KMS-11 (cell line): ENCODE measurements at regions not wholly inside any gene's neighbourhood (a gene's known extent, or its start where the extent isn't known, plus 50 kb on each side); places are given as distances from the start of the nearest gene placed in this dataset.

Experiments used
- H2AFZ ChIP-seq: fragments of 200-600 bp; sonication (generic); 2 replicates; pipeline ENCODE4 v1.6.1; 2016; ENCODE audit warnings: antibody characterized with exemption, mixed run types, low read depth
- H3K27ac ChIP-seq: fragments of 200-600 bp; sonication (generic); 2 replicates; pipeline ENCODE4 v1.6.1; 2016; ENCODE audit warnings: mild to moderate bottlenecking, mixed run types
- H3K27me3 ChIP-seq: fragments of 200-600 bp; sonication (generic); 2 replicates; pipeline ENCODE4 v1.6.1; 2017; ENCODE audit warnings: mild to moderate bottlenecking, low read depth, mixed run types, moderate library complexity; ENCODE audit not compliant: insufficient read depth
- H3K36me3 ChIP-seq: fragments of 200-600 bp; sonication (generic); 2 replicates; pipeline ENCODE4 v1.6.1; 2017; ENCODE audit warnings: mild to moderate bottlenecking, mixed run types; ENCODE audit not compliant: insufficient read depth
- H3K4me1 ChIP-seq: fragments of 200-600 bp; sonication (generic); 2 replicates; pipeline ENCODE4 v1.6.1; 2016; ENCODE audit warnings: mild to moderate bottlenecking, low read depth, mixed run types; ENCODE audit not compliant: poor library complexity, severe bottlenecking
- H3K4me2 ChIP-seq: fragments of 200-600 bp; sonication (generic); 2 replicates; pipeline ENCODE4 v1.7.0; 2016; ENCODE audit warnings: mild to moderate bottlenecking, mixed run types
- H3K4me3 ChIP-seq: fragments of 200-600 bp; sonication (generic); IDR thresholded peaks from 2 replicates; pipeline ENCODE4 v1.6.1; 2017; ENCODE audit warnings: low read depth, low read length, mixed read lengths; ENCODE audit not compliant: insufficient read depth
- H3K79me2 ChIP-seq: fragments of 200-600 bp; sonication (generic); 2 replicates; pipeline ENCODE4 v1.6.1; 2016; ENCODE audit warnings: low read depth, mixed run types; ENCODE audit not compliant: insufficient read depth
- H3K9ac ChIP-seq: fragments of 200-600 bp; sonication (generic); 2 replicates; pipeline ENCODE4 v1.6.1; 2016; ENCODE audit warnings: mild to moderate bottlenecking, mixed run types
- H4K20me1 ChIP-seq: fragments of 200-600 bp; sonication (generic); 2 replicates; pipeline ENCODE4 v1.6.1; 2016; ENCODE audit warnings: mild to moderate bottlenecking, mixed run types; ENCODE audit not compliant: insufficient read depth
- CTCF ChIP-seq: fragments of 200-600 bp; sonication (generic); conservative IDR thresholded peaks from 2 replicates; pipeline ENCODE4 v1.6.1; 2017; ENCODE audit warnings: low read depth, mild to moderate bottlenecking, antibody characterized with exemption, low read length, moderate library complexity, mixed read lengths

DNA sequence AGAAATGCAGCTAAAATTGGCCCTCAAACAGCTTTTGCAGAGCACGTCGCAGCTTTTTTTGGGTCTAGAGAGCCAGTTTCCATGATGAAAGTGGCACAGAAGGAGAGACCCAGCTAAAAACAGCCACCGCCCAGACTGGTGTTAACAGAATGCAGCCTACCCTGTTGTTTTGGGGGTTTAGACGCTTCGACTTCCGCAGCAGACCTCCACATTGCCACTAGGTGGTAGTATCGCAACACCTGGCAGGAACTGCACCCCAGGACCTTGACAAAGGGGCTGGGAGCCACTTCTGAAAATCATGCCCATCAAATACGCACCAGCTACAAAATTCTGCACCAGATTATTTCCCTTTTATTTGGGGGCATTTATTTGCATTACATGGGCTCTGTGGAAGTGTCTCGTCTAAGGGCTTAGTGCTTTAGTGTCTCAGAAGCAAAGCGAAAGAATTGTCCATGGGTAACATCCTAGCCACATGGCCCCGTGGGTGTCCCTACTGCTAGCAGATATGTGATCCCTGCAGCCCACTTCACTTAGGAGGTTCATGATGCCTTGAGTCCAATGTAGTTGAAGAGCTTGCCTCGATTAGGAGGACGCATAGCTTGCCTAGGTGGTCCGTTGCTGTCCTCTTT lies 167.1 kb downstream of the HAPSTR1 start:
- Histone ChIP-seq H3K79me2 (no peaks in the 10 kb centered on the region), H3K36me3 (no peaks in the 10 kb centered on the region), H2AFZ (no peak overlapping the region), H3K4me3 (no peak overlapping the region), H3K27ac (no peak overlapping the region), H3K4me2 (no peak overlapping the region), H3K9ac (no peak overlapping the region), H3K27me3 (no peaks in the 10 kb centered on the region), H3K4me1 (no peaks in the 10 kb centered on the region), H4K20me1 (no peaks in the 10 kb centered on the region)
- peak; percentile 88 for TF ChIP-seq CTCF

- Histone ChIP-seq H3K4me3 (no peak overlapping the region), H3K79me2 (no peaks in the 10 kb centered on the region), H3K27ac (no peak overlapping the region), H3K4me1 (no peaks in the 10 kb centered on the region), H3K36me3 (no peaks in the 10 kb centered on the region), H3K9ac (no peak overlapping the region), H3K4me2 (no peak overlapping the region), H3K27me3 (no peaks in the 10 kb centered on the region), H4K20me1 (no peaks in the 10 kb centered on the region), H2AFZ (no peak overlapping the region)
- no peak for TF ChIP-seq CTCF
Measured at GRCh38 chr16:9259914-9260608, 168.6 kb downstream of the HAPSTR1 start.

- no peak overlapping the region for H3K4me3 ChIP-seq
- TF ChIP-seq CTCF, result no peak
Measured at GRCh38 chr16:9260666-9261065, 169.2 kb downstream of the HAPSTR1 start.

DNA sequence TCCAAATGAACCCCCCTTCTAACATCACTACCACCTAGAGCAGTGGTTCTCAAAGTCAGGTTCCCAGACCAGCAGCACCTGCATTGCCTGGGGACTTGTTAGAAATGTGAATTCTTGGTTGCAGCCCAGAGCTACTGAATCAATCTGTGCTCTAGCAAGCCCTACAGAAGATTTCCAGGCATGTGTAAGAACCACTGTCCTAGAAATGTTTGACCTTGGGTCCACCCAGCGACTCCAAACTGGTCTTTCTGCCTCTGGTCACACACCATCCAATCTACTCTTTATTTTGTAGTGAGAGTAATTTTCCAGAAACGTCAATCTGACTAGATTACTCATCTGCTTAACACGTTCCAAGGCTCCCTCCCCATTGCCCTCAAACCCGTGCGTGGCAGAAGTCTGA lies 169.9 kb downstream of the HAPSTR1 start:
- no peak overlapping the region for H2AFZ ChIP-seq
- H3K9ac ChIP-seq, result no peak overlapping the region
- no peaks in the 10 kb centered on the region for H3K36me3 ChIP-seq
- H3K27ac ChIP-seq, result no peak overlapping the region
- no peaks in the 10 kb centered on the region for H4K20me1 ChIP-seq
- H3K4me2 ChIP-seq, result no peak overlapping the region
- TF ChIP-seq CTCF, result no peak
- H3K27me3 ChIP-seq, result no peaks in the 10 kb centered on the region
- no peaks in the 10 kb centered on the region for H3K4me1 ChIP-seq
- no peak overlapping the region for H3K4me3 ChIP-seq
- H3K79me2 ChIP-seq, result no peaks in the 10 kb centered on the region

More at GRCh38 chr16:9260666-9261065, 169.2 kb downstream of the HAPSTR1 start:
- H3K4me1 ChIP-seq, result no peaks in the 10 kb centered on the region
- no peak overlapping the region for H3K27ac ChIP-seq
- no peak overlapping the region for H2AFZ ChIP-seq
- H3K9ac ChIP-seq, result no peak overlapping the region
- H4K20me1 ChIP-seq, result no peaks in the 10 kb centered on the region
- no peaks in the 10 kb centered on the region for H3K36me3 ChIP-seq
- no peak overlapping the region for H3K4me2 ChIP-seq
- no peaks in the 10 kb centered on the region for H3K27me3 ChIP-seq
- no peaks in the 10 kb centered on the region for H3K79me2 ChIP-seq
